Globus pallidus (tissue), 1 donor: ENCODE measurements at regions not wholly inside any gene's neighbourhood (a gene's known extent, or its start where the extent isn't known, plus 50 kb on each side); places are given as distances from the start of the nearest gene placed in this dataset.
"Not testable (repeated sequence)": the region's sequence is repeated elsewhere in the genome, so short reads cannot be mapped to it uniquely, and the experiment has no call there.

Source experiments
- DNase-seq: peaks from one replicate; pipeline ENCODE4 v3.0.0-alpha.2; 2015; ENCODE audit warnings: low spot score

- no peak for DNase-seq
Observed at GRCh38 chr14:22491683-22492621, 97.1 kb downstream of the DAD1 start.

GRCh38 chr14:22491053-22491452 lies 98.0 kb downstream of the DAD1 start:
- not testable (repeated sequence) for DNase-seq

GRCh38 chr14:22489957-22490950 lies 98.8 kb downstream of the DAD1 start:
- DNase-seq = no peak

GRCh38 chr14:22489244-22489545 lies 99.8 kb downstream of the DAD1 start:
- DNase-seq = no peak

GRCh38 chr14:22488522-22489243 lies 100.3 kb downstream of the DAD1 start:
- DNase-seq = no peak

- DNase-seq = no peak
Observed at GRCh38 chr14:22487941-22488340, 101.1 kb downstream of the DAD1 start.

GRCh38 chr14:22487401-22487800 lies 101.6 kb downstream of the DAD1 start:
- DNase-seq = no peak

- DNase-seq = no peak
Observed at GRCh38 chr14:22486675-22487074, 102.3 kb downstream of the DAD1 start.

- no peak for DNase-seq
Observed at GRCh38 chr14:22485649-22486048, 103.4 kb downstream of the DAD1 start.

- no peak for DNase-seq
Observed at GRCh38 chr14:22485178-22485577, 103.8 kb downstream of the DAD1 start.

- no peak for DNase-seq
Observed at GRCh38 chr14:22484632-22485031, 104.4 kb downstream of the DAD1 start.

GRCh38 chr14:22483863-22484593 lies 105.0 kb downstream of the DAD1 start:
- DNase-seq = no peak

- no peak for DNase-seq
Observed at GRCh38 chr14:22482782-22483553, 106.1 kb downstream of the DAD1 start.

GRCh38 chr14:22482085-22482694 lies 106.8 kb downstream of the DAD1 start:
- DNase-seq = no peak

GRCh38 chr14:22481546-22481945 lies 107.5 kb downstream of the DAD1 start:
- no peak for DNase-seq

- DNase-seq = no peak
Observed at GRCh38 chr14:22479776-22480464, 109.1 kb downstream of the DAD1 start.

GRCh38 chr14:22479132-22479531 lies 109.9 kb downstream of the DAD1 start:
- DNase-seq = no peak

GRCh38 chr14:22478670-22479069 lies 110.4 kb downstream of the DAD1 start:
- no peak for DNase-seq

GRCh38 chr14:22478247-22478646 lies 110.8 kb downstream of the DAD1 start:
- no peak for DNase-seq
